ENCODE measurements at regions not wholly inside any gene's neighbourhood (a gene's known extent, or its start where the extent isn't known, plus 50 kb on each side); places are given as distances from the start of the nearest gene placed in this dataset.
"Not testable (repeated sequence)": the region's sequence is repeated elsewhere in the genome, so short reads cannot be mapped to it uniquely, and the experiment has no call there.

DNA sequence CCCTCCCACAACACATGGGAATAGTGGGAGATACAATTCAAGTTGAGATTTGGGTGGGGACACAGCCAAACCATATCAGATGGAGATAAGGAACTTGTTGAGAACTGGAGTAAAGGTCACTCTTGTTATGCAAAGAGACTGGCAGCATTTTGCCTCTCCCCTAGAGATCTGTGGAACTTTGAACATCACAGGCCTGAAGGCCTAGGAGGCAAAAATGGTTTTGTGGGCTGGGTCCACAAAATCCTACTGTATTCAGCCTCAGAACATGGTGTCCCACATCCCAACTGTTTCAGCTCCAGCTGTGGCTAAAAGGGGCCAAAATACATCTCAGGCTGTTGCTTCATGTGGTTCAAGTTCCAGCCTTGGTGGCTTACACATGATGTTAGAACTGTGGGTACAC, 1247.8 kb upstream of the IGFBP7 start:
- Histone ChIP-seq H3K4me1 (ENCODE audit: low read depth) (no peaks in the 10 kb centered on the region), H3K36me3 (ENCODE audit: low read depth) (no peaks in the 10 kb centered on the region), H3K9me3 (peaks cover 27% of the 10 kb centered on the region), H3K4me3 (no peak overlapping the region)
- ATAC-seq (no peak), DNase-seq (no peak)
- TF ChIP-seq, protein P1, sequence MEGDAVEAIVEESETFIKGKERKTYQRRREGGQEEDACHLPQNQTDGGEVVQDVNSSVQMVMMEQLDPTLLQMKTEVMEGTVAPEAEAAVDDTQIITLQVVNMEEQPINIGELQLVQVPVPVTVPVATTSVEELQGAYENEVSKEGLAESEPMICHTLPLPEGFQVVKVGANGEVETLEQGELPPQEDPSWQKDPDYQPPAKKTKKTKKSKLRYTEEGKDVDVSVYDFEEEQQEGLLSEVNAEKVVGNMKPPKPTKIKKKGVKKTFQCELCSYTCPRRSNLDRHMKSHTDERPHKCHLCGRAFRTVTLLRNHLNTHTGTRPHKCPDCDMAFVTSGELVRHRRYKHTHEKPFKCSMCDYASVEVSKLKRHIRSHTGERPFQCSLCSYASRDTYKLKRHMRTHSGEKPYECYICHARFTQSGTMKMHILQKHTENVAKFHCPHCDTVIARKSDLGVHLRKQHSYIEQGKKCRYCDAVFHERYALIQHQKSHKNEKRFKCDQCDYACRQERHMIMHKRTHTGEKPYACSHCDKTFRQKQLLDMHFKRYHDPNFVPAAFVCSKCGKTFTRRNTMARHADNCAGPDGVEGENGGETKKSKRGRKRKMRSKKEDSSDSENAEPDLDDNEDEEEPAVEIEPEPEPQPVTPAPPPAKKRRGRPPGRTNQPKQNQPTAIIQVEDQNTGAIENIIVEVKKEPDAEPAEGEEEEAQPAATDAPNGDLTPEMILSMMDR (IDR thresholded peaks at IDR 0.05) = no peak
- intact Hi-C loops (cut with DNase I, micrococcal nuclease) = no loop called here

DNA sequence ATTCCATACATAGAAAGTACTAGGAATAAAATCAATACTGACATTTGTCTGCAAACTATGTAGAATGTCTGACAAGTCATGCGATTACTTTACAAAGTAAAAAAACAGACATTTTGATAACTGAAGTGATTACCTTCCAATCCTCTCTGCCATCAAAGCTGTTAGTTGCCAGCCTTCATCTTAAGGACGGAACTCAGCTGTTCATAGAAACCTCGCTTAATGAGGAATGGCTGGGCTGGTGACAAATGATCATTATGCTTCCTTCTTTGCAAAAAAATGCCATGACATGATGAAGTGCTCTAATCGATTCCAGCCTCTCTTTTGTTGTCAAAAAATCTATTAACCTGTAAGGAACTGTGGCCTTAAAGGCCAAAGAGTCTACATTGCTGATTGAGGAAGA, 1214.9 kb upstream of the IGFBP7 start:
- DNase-seq (no peak), ATAC-seq (no peak)
- H3K4me3 ChIP-seq = no peak overlapping the region
- no peaks in the 10 kb centered on the region for H3K4me1 ChIP-seq (ENCODE audit: low read depth)
- TF ChIP-seq, protein P1 (IDR thresholded peaks at IDR 0.05) = no peak
- no peaks in the 10 kb centered on the region for H3K36me3 ChIP-seq (ENCODE audit: low read depth)
- peaks cover 3% of the 10 kb centered on the region for H3K9me3 ChIP-seq
- intact Hi-C loops (cut with DNase I, micrococcal nuclease) = no loop called here

DNA sequence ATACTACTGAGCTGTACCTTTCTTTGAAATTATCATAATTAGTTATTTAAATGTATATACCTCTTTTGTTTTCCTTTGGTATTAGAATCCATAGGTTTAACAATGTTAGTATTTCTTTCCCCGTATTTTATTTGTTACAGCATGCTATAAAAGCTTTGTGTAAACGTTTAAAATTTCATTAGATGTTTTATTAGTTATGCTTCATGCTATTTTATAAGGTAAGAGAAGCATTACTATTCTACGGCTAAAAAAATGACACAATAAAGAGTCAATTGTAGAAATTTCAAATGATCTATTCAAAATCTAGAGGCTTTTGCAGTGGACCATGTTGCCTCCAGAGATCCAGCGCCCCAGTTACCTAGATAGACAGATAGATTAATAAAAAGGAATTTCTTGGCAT, 1203.3 kb upstream of the IGFBP7 start:
- Histone ChIP-seq H3K9me3 (no peaks in the 10 kb centered on the region), H3K36me3 (ENCODE audit: low read depth) (no peaks in the 10 kb centered on the region), H3K4me3 (no peak overlapping the region), H3K4me1 (ENCODE audit: low read depth) (no peaks in the 10 kb centered on the region)
- no peak for DNase-seq
- TF ChIP-seq, protein P1 (IDR thresholded peaks at IDR 0.05) = no peak
- no peak for ATAC-seq
- intact Hi-C loops (cut with DNase I, micrococcal nuclease) = no loop called here

GRCh38 chr4:58303456-58303855, 1193.3 kb upstream of the IGFBP7 start:
- intact Hi-C loops (cut with DNase I, micrococcal nuclease) = no loop called here
- no peak overlapping the region for H3K4me3 ChIP-seq
- ATAC-seq (no peak), DNase-seq (no peak)
- peaks cover 9% of the 10 kb centered on the region for H3K9me3 ChIP-seq
- TF ChIP-seq, protein P1 (IDR thresholded peaks at IDR 0.05) = no peak
- no peaks in the 10 kb centered on the region for H3K4me1 ChIP-seq (ENCODE audit: low read depth)
- H3K36me3 ChIP-seq (ENCODE audit: low read depth) = no peaks in the 10 kb centered on the region

- Histone ChIP-seq H3K4me1 (ENCODE audit: low read depth) (no peaks in the 10 kb centered on the region), H3K36me3 (ENCODE audit: low read depth) (no peaks in the 10 kb centered on the region), H3K9me3 (peaks cover 9% of the 10 kb centered on the region), H3K4me3 (no peak overlapping the region)
- DNase-seq (no peak), ATAC-seq (no peak)
- TF ChIP-seq, protein P1 (IDR thresholded peaks at IDR 0.05) = no peak
- intact Hi-C loops (cut with DNase I, micrococcal nuclease) = no loop called here
Measured at GRCh38 chr4:58301376-58301999, 1191.3 kb upstream of the IGFBP7 start.

DNA sequence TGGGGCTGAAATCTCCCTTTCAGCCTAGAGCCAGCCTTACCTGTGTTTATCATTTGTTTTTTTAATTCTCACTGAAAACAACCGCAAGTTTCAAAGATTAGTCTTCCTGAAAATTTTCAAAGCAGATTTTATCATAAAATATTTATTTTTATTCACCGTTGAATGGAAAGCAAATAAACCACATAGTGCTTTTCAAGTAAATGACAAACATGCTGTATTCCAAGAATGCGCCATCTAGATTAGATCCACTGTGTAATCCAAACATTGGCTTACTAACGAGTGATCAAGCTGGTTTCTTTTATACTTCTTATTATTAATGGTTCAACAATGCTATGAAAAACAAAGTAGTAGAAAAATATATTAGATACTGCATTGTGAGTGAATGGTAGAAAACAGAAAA, 1176.2 kb upstream of the IGFBP7 start:
- Histone ChIP-seq H3K4me3 (no peak overlapping the region), H3K4me1 (ENCODE audit: low read depth) (no peaks in the 10 kb centered on the region), H3K36me3 (ENCODE audit: low read depth) (no peaks in the 10 kb centered on the region), H3K9me3 (no peaks in the 10 kb centered on the region)
- TF ChIP-seq, protein P1 (IDR thresholded peaks at IDR 0.05) = no peak
- intact Hi-C loops (cut with DNase I, micrococcal nuclease) = no loop called here
- ATAC-seq (no peak), DNase-seq (no peak)

- intact Hi-C loops (cut with DNase I, micrococcal nuclease); H3K4me1 ChIP-seq (ENCODE audit: low read depth); DNase-seq; H3K4me3 ChIP-seq; H3K9me3 ChIP-seq; H3K36me3 ChIP-seq (ENCODE audit: low read depth); ATAC-seq: not testable (repeated sequence)
Measured at GRCh38 chr4:58280928-58281327, 1170.7 kb upstream of the IGFBP7 start.

Data from mucosa of descending colon (tissue), 3 donors.